AG09309 (cell line): ENCODE measurements at regions not wholly inside any gene's neighbourhood (a gene's known extent, or its start where the extent isn't known, plus 50 kb on each side); places are given as distances from the start of the nearest gene placed in this dataset.
"Not testable (repeated sequence)": the region's sequence is repeated elsewhere in the genome, so short reads cannot be mapped to it uniquely, and the experiment has no call there.

Experiments
- DNase-seq: peaks from one replicate; pipeline ENCODE4 v3.0.0-alpha.2; 2010; ENCODE audit warnings: low read depth
- H3K4me3 ChIP-seq: 2 replicates; pipeline ENCODE4 v1.5.1; 2011; ENCODE audit warnings: mild to moderate bottlenecking, low read depth, low read length, moderate library complexity; ENCODE audit not compliant: control insufficient read depth
- CTCF ChIP-seq: IDR thresholded peaks from 2 replicates; pipeline ENCODE4 v1.5.1; 2011; ENCODE audit warnings: mild to moderate bottlenecking, low read depth, low read length, inconsistent platforms; ENCODE audit not compliant: insufficient read depth, control insufficient read depth; ENCODE audit errors: missing control alignments

DNA sequence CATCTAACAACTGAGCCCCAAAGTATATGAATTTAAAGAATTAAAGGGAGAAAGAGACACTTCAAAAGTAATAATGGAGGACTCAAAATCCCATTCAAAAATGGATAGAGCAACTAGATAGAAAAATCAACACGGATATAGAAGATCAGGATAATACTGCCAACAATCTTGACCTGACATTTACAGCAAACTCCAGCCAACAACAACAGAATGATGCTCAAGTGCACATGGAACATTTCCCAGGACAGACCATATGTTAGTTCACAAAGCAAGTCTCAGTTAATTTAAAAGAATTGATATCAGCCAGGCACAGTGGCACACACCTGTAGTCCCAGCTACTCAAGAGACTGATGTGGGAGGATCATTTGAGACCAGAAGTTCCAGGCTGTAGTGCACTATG, 72.0 kb upstream of the SMARCAD1 start:
- no peak overlapping the region for H3K4me3 ChIP-seq
- TF ChIP-seq CTCF: no peak
- no peak for DNase-seq

DNA sequence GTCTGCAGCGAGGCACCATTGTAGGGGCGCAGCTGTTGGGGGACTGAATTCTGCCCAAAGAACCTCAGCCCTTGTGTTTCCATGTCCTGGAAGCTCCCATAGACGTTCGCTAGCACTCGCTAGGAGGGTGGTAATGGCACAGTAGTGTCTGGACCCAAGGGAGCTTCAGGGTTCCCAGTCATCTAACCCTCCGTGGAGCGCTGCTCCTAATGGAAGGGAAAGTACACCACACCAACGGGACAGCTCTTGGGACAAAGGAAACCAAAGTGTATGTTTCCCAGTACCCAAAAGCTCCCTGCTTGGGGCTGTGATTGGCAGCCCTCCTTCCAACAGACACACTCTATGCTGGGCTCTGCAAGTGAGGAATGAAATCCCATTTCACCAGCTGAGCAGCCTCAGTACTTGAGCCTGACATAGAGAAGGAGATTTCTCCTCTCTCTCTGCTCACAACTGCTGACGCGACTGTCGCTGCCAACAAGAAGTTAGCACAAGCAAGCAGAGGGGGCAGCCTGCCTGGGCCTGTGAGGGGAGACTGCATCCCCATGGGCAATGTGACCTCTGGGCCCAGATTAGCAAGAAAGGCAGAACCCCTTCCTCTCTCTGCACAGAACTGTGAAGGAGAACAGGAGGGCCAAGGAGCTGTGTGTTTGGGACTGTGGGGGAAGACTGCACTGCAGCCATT, 67.6 kb upstream of the SMARCAD1 start:
- DNase-seq: no peak
- TF ChIP-seq CTCF: no peak
- H3K4me3 ChIP-seq: no peak overlapping the region

- no peak overlapping the region for H3K4me3 ChIP-seq
- no peak for DNase-seq
- TF ChIP-seq CTCF: no peak
These were observed 66.7 kb upstream of the SMARCAD1 start for GRCh38 chr4:94141001-94141400.

- H3K4me3 ChIP-seq: not testable (repeated sequence)
These were observed 59.6 kb upstream of the SMARCAD1 start for GRCh38 chr4:94148052-94148451.

DNA sequence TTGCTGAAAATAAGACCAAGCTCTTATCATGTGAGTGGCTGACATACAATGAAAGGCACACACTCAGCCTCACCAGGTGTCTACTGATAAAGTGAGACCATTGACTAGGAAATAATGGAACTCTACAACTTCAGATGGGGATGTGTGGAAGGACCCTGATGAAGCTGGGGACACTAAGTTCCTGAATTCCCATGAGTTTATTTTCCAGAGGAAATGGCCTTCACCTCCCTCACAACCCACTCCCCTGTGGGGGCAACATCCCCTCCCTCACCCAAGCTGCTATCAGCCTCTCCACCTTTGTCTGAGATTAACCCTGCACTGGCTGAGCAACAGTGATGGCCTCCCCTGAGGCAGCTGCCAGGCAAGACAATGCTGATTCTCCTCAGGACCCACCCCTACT, 55.2 kb upstream of the SMARCAD1 start:
- H3K4me3 ChIP-seq: no peak overlapping the region
- TF ChIP-seq CTCF: no peak
- no peak for DNase-seq

More at GRCh38 chr4:94148052-94148451, 59.6 kb upstream of the SMARCAD1 start:
- DNase-seq: not testable (repeated sequence)

DNA sequence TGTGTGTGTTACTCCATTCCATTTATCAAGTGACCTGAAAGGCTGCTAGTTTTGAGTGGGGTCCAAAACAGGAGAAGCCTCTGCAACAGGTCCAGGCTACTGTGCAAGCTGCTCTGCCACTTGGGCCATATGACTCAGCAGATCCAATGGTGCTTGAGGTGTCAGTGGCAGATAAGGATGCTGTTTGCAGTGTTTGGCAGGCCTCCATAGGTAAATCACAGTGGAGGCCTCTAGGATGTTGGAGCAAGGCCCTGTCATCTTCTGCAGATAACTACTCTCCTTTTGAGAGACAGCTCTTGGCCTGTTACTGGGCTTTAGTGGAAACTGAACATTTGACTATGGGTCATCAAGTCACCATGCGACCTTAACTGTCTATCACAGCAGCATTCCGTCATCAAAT, 52.3 kb upstream of the SMARCAD1 start:
- H3K4me3 ChIP-seq, DNase-seq: not testable (repeated sequence)

DNA sequence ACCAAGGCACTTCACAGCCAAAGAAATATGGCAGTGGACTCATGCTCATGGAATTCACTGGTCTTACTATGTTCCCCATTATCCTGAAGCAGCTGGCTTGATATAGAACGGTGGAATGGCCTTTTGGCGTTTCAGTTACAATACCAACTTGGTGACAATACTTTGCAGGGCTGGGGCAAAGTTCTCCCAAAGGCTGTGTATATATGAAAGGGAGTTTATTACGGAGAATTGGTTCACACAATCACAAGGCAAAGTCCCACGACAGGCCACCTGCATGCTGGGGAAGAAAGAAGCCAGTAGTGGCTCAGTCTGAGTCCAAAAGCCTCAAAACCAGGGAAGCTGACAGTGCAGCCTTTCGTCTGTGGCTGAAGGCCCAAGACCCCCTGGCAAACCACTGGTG, 50.8 kb upstream of the SMARCAD1 start:
- H3K4me3 ChIP-seq: no peak overlapping the region
- no peak for DNase-seq
- TF ChIP-seq CTCF: no peak
